Inferior parietal cortex (tissue), 1 donor: ENCODE measurements at regions not wholly inside any gene's neighbourhood (a gene's known extent, or its start where the extent isn't known, plus 50 kb on each side); places are given as distances from the start of the nearest gene placed in this dataset.
A peak's percentile ranks its signal among the peaks of the same experiment; 100 is the strongest.
"Not testable (repeated sequence)": the region's sequence is repeated elsewhere in the genome, so short reads cannot be mapped to it uniquely, and the experiment has no call there.

ENCODE experiments used
- DNase-seq: peaks from one replicate; pipeline ENCODE4 v3.0.0-alpha.2; 2016; ENCODE audit errors: extremely low spot score

DNA sequence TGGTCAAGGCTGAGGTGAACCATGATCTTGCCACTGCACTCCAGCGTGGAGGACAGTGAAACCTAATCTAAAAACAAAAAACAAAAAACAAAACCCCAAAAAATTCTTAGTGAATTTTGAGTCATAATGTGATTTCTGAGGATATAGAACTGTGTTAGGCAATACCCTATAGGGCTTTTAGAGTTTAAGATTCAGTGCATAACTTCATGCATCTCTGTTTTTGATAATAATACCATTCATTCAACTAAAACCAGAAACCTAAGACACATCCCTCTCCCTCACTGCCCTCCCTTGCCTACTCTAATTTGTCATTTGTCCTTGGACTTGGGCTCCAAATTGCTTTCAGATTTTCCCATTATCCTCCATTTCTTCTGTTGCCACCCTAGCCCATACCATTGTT, 405.7 kb upstream of the EDIL3 start:
- DNase-seq: no peak

DNA sequence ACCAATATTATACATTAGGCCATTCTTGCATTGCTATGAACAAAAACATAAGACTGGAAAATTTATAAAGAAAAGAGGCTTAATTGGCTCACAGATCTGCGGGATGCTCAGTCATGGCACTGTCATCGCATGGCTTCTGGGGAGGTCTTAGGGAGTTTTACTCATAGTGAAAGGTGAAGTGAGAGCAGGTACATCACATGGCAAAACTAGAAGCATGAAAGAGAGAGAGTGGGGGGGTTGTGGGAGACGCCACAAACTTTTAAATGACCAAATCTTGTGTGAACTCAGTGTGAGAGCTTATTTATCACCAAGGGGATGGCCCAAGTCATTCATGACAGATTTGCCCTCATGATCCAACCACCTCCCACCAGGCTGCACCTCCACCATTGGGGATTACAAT, 398.3 kb upstream of the EDIL3 start:
- no peak for DNase-seq

DNA sequence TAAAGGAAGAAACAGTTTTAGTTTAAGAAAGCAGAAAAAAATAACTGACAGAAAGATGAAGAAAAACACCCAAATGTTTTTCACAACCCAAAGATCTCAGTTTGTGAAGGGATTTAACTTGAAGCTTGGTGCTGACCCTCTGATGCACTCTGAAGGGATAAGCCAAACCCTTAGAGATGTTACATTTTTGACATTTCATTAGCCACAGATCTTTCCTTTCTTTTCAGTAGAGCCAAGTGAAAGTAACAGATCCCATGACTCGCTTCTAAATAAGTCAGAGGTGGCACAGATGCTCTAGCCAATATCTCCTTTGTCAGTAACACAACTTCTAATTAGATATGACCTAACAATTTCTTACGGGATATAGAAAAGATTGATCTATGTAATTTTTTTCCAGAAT, 394.5 kb upstream of the EDIL3 start:
- no peak for DNase-seq

DNA sequence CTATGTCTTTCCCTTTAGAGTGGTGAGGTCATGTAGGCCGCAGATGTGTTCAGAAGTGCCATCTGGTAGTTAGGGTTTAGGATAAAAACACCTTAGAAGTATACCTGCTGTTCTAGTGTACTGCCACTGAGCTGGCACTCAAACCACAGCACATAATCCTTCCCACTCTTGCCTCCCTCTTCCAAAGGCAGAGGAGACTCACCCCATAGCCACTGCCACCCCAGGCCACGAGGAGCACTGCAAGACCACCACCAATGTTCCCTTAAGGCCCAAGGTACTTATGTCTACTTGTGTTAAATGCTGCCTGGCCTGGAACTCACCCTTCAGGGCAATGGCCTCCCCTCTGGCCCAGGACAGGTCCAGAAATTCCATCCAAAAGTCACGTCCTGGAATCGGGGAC, 379.5 kb upstream of the EDIL3 start:
- DNase-seq: no peak

DNA sequence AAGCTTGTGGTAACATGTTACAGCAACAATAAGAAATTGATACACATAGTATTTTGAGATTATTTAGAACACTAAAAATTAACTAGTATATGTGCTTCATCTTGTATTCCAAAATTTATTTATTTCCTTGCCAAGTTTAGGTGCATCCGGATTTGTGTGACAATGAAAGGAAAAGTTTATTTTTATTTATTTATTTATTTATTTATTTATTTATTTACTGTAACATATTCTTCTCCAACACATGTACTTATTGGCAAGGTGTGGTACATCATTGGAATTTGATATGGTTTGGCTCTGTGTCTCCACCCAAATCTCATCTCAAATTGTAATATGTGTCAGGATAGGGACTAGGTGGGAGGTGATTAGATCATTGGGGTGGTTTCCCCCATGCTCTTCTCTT, 373.3 kb upstream of the EDIL3 start:
- no peak for DNase-seq

DNA sequence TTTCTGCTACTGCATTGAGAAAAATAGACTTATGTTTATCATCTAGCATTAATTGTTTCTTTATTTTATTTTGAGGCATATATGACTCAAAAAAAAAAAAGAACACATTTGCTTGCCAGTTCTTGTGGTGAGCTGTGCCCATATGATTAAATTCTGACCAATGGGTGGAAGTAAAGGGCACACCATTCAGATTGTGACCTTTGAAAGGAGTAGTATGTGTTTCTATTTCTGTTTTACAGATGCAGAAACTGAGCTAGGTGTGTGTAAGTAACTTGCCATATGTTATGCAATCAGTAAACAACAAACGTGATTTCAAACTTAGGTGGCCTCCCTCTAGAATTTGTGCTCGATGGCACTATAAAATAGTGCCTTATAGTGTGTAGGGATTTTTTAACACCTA, 368.1 kb upstream of the EDIL3 start:
- no peak for DNase-seq

DNA sequence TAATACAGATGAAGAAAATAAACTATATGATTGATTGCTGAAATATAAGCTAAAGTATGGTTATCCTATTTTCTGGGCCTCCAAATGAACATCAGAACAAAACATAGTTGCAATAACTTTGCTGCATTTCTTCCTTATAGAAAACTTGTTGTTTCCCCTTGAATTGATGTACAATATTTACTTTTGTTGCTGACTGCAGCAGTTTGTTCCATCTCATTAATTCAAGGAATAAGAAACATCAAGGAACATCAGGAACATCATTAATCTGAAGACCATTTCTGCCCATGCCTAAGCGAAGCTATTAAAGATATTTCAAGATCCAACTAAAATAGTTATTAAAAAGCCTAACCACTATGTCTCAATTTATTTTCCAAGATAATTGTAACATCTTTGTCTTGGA, 363.6 kb upstream of the EDIL3 start:
- DNase-seq: no peak

DNA sequence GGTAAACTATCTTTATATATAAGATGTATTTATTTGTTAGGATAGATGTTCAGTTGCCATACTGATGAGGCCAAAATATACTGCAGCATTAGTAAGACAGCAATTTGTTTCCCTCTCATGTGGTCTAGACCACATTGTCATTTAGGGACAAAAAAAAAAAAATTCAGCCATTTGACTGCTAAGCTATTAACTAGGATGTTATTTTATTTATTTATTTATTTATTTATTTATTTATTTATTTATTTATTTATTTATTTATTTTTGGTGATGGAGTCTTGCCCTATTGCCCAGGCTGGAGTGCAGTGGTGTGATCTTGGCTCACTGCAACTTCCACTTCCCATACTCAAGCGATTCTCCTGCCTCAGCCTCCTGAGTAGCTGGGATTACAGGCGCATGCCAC, 361.6 kb upstream of the EDIL3 start:
- DNase-seq: not testable (repeated sequence)

DNA sequence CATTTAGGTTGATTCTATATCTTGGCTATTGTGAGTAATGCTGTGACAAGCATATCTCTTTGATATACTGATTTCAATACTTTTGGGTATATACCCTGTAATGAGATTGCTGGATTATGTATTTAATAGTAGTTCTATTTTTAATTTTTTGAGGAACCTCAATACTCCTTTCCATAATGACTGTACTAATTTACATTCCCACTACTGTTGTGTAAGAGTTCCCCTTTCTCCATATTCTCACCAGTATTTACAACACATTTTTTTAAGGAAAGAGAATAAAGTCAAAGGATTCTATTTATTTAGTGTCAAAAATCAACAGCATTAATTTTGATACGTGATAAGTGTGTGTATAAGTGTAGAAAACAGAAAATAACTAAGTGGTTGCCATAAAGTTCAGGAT, 356.4 kb upstream of the EDIL3 start:
- DNase-seq: no peak

DNA sequence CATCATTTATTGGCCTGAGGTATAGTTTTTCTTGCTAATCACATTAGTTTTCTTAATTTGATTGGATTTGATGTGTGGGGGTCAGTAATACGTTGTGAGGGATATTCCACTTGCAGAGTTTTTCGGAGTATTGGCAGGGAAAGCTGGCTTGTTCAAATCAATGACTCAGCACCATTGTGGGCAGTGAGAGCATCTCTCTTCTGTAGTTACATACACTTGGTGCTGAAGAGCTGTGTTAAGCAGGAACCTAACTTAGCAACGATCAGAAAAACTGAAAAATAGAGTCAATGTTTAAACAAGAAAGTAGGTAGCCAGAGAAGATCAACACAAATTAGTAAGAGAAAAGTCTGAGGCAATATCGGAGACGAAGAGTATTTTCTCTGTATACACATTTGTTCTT, 344.6 kb upstream of the EDIL3 start:
- DNase-seq: peak; percentile 72

DNA sequence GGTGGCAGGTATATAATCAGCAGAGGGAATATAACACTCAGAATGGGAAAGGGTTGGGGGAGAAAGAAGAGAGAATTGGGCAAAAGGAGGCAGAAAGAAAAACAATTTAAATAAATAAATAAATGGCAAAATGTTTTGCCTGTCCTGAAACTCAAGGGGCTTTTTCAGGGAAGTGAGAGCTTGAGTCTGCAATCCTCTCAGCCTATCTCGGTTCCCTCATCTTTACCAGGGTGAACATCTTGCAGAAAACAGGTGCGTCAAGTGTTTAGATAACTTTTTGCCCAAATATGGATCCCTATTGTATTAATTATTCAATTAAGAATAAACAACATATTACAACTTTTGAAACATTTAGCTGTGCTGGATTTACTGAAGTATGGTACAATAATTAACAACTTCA, 343.0 kb upstream of the EDIL3 start:
- DNase-seq: no peak

DNA sequence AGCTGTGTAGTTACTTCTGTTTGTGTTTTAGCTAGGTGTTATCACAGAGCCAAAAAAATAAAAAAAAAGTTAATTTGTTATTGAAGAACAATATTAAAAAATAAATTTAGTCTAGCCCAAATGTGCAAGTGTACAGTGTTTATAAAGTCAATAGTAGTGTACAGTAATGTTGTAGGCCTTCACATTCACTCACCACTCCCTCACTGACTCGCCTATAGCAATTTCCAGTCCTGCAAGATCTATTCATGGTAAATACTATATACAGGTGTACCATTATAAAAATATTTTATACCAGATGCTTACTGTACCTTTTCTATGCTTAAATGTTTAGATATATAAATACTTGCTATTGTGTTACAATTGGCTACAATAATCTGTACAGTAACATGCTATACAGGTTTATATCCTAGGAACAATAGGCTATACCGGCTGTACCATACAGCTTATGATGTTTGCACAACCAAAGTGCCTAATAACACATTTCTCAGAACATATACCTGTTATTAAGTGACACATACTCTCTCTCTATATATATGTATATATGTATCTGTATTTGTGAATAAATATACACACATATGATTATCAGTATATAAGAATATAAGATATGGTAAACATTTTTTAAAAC, 341.4 kb upstream of the EDIL3 start:
- no peak for DNase-seq

DNA sequence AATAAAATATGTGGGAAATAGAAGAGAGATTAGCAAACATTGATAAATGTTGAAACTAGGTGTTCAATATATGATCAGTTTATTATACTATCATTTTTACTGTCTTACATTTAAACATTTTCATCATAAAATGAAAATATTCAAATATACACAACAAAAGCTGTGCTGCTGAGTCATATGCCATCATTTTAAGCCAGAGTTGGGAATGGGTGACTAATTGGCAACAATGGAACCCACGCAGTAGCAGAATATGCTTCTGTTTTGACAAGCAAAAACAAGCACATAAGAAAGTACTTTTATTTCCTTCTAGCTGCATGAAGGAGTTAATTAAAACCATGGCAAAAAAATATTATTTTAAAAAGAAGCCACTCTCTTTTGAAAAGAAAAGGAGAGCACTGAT, 340.0 kb upstream of the EDIL3 start:
- peak; percentile 33 for DNase-seq

DNA sequence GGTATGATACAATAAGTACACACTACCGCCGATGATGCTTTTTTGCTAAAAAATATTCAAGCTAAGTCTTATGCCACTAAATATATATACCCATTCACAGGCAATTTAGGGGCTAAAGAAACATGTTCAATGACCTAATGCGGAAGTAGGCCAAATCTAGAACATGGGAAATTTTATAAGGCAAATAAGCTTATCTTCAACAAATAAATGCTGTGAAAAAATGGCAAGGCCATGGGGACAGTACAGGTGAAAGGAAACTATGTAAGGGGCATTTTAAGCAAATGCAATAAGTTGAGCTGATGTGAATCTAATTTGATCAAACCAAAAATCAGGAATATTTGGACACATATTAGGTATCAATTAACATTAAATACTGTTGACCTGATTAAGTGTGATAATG, 339.5 kb upstream of the EDIL3 start:
- DNase-seq: no peak

DNA sequence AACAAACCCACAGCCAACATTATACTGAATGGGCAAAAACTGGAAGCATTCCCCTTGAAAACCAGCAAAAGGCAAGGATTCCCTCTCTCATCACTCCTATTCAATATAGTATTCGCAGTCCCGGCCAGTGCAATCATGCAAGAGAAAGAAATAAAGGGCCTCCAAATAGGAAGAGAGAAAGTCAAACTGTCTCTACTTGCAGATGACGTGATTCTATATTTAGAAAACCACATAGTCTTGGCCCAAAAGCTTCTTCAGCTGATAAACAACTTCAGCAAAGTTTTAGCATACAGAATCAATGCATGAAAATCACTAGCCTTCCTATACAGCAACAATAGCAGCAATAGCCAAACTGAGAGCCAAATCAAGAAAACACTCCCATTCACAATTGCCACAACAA, 333.7 kb upstream of the EDIL3 start:
- DNase-seq: no peak

DNA sequence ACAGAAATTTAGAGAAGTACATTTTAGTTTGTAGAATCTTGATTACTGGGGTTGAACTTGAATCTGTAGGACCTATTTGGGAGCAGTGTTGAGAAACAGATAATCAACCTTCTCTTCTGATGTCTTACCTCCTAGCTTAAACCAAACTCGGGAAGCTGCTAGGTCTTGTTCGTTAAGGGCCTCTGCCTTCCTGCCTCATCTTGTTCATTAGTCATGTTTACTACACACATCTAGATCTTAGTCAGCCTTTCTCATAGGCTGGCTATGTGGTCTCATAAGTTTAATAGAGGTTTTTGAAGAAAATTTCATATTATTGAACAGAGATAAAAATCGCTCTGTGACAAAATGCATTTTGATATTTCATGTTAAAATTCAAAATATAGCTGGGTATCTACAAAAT, 331.0 kb upstream of the EDIL3 start:
- DNase-seq: no peak

DNA sequence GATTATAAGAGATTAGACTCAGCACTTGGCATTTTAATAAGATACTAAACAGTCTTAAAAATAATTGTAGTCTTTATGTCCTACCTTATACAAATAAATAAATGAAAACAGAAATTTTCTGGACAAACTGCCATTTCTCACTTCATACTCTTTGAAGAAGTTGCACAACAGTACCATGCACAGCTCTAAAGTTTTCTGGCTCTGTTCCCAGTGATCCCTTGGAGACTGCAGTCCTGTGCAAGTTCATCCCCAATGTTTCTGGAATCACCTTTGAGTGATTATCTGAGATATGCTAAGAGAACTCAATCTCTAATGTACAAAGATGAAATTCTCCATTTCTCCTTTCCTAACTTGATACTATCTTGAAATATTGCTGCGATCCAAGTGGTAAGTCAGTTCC, 330.4 kb upstream of the EDIL3 start:
- no peak for DNase-seq

DNA sequence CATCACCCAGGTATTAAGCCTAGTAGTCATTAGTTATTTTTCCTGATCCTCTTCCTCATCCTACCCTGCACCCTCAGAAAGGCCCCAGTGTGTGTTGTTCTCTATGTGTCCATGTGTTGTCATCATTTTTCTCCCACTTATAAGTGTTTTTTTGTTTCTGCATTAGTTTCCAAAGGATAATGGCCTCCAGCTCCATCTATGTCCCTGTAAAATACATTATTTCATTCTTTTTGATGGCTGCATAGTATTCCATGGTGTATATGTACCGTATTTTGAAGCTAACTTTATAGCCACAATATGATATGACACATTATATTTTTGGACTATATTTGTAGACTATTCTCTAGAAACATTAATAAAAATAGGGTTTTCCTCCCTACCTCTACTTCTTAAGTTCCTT, 324.4 kb upstream of the EDIL3 start:
- no peak for DNase-seq

DNA sequence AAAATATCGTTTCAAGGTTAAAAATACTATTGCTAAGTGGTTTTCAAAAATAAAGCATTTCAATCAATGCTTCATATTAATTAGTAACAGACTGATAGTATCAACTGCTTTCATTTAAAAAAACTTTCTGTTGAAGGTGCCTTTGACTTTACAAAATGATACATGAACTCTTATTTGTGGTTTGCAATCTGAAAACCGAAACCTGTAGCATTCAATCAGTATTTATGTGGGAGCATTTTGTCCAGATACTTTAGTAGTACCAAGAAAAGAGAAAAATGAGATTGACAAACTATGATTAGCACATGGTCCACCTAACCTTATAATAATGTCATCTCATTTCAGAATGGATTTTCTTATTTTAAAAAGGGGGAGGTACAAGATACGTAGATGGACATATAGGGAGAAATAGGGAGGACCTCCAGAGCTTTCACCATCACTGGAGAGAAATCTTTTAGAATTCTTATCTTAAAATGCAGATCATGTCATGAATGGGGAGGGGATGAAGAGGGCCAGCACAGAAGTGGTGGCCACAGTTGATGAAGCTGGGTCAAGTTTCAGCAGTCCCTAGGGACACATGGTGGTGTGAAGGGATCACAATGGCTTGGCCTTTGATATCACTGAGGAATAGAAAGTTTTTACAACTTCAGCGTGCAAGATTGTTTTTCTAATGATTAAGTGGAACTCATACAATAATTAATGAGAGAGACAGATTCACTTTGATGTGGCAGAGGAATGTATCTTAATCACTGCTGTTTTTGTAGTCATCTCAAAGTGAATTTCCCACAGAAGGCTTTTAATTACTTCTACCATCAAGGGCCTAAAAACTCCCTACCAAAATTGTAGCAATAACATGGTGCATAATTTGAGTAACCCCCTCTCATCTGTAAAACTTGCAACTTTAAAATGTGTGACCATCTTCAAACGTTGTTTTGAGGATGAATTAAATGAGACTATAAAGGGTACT, 322.3 kb upstream of the EDIL3 start:
- no peak for DNase-seq

DNA sequence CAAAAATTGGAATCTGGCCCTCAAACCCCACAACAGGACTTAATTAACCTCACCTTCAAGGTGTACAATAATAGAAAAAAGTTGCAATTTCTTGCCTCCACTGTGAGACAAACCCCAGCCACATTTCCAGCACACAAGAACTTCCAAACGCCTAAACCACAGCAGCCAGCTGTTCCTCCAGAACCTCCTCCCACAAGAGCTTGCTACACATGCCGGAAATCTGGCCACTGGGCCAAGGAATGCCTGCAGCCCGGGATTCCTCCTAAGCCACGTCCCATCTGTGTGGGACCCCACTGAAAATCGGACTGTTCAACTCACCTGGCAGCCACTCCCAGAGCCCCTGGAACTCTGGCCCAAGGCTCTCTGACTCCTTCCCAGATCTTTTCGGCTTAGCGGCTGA, 315.9 kb upstream of the EDIL3 start:
- not testable (repeated sequence) for DNase-seq

DNA sequence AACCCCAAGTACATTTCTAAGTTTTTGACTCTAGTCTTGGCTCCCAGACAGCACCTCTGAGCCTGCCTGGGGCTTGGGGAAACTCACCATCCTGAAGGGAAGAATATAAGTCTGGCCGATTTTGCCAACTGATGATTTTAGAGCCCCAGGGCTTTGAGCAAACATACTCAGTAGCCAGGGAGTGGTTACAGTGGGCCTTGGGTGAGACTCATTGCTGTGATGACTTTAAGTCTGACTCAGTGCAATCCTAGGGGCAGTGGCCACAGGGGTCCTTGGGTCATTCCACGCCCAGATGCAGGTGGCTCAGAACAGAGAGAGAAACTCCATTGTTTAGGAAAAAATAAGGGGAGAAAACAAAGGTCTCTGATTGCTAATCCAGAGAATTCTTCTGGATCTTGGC, 312.0 kb upstream of the EDIL3 start:
- DNase-seq: no peak

DNA sequence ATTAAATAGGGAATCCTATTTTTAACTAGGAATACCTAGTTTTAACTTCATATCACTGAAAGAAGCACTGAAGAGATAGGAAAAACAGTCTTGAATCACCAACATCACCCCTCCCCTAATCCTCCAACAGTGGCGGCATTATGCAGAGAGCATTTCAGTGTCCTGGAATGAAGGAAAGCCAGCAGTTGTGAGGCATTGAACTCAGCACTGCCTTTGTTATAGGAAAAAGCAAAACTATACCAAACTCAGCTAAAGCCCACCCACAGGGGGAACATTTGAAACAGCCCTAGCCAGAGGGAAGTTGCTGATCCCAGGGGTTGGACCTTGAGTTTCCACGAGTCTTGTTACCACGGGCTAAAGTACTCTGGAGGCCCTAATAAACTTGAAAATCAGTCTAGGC, 310.6 kb upstream of the EDIL3 start:
- DNase-seq: no peak

DNA sequence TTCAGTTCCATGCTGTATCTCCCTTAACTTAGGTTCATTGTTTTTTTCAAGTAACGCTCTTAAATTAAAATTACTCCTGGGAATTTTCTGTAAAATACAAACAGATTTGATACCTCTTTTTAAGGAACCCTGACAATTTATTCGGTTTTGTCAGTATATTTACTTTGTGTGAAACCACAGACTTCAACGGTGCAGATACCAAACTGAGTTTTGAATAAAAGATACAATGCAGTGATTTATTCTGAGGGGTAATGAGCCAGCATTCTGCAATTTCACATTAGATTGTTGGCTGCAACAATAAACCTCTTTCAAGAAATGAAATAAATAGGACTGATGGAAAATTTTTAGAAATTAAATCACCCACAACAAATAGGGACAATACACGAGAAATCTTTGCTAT, 308.6 kb upstream of the EDIL3 start:
- peak; percentile 47 for DNase-seq
